Left lobe of liver (tissue), 2 donors: ENCODE measurements at regions not wholly inside any gene's neighbourhood (a gene's known extent, or its start where the extent isn't known, plus 50 kb on each side); places are given as distances from the start of the nearest gene placed in this dataset.

ENCODE experiments used
- ATAC-seq: fragments of 200-7000 bp; cut with Tn5 transposase; one replicate; pipeline ENCODE4 v1.9.1; 2020; ENCODE audit warnings: mild to moderate bottlenecking, moderate library complexity
- DNase-seq: peaks from one replicate; pipeline ENCODE4 v3.0.0-alpha.2; 2020; ENCODE audit warnings: low spot score
- donor health status: DM: no; HTN: no; CAD: no; lungs with moderate emphysema.
- donor health status: DM: no; HTN: yes; CAD: no.

DNA sequence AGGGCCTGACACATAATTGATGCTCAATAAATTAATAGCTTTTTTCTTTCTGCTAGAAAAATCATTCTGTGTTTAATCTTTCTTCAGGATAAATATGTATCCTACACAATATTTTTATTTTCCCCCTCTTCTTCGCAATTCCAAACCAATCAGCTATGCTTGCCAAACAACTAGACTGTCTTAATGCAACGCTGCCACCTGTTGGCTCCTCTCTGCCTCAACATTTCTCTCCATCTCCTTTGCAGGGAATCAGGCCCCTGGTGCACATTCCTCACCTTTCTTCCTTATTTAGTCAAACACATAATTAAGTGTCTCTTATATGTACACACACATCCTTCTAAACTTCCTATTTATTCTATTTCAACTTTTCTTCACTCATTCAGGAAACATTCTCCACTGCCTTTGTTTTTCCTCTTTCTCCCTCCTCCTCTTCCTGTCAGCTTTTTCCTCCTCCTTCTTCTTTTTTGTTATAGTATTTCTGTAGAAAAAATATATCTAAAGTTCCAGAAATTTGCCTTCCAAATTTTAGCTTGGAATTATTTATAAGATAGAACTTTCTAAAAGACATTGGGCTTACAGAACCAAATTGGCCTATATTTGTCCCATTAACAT, 406.0 kb downstream of the PRKD1 start:
- ATAC-seq: no peak
- DNase-seq: no peak
